MM.1S (cell line): ENCODE measurements at regions not wholly inside any gene's neighbourhood (a gene's known extent, or its start where the extent isn't known, plus 50 kb on each side); places are given as distances from the start of the nearest gene placed in this dataset.

Source experiments
- CTCF ChIP-seq: fragments of 300-600 bp; sonication (generic); IDR thresholded peaks from 2 replicates; pipeline ENCODE4 v1.5.1; 2016; ENCODE audit warnings: antibody characterized with exemption, low read length, mixed read lengths
- EZH2phosphoT487 ChIP-seq: fragments of 300-600 bp; sonication (generic); IDR thresholded peaks from 2 replicates; pipeline ENCODE4 v1.6.1; 2018; ENCODE audit warnings: antibody characterized with exemption, low read length

- TF ChIP-seq CTCF (no peak), EZH2phosphoT487 (no peak)
These were observed 235.7 kb downstream of the RPIA start for GRCh38 chr2:88927128-88927527.
